NB4 (cell line): ENCODE measurements at regions not wholly inside any gene's neighbourhood (a gene's known extent, or its start where the extent isn't known, plus 50 kb on each side); places are given as distances from the start of the nearest gene placed in this dataset.

Experiments
- CTCF ChIP-seq: IDR thresholded peaks from one replicate; pipeline ENCODE4 v1.5.1; 2012; ENCODE audit warnings: low read depth, low read length
- MAX ChIP-seq: IDR thresholded peaks from 2 replicates; pipeline ENCODE4 v1.6.1; 2011; ENCODE audit warnings: low read depth, low read length
- MYC ChIP-seq: IDR thresholded peaks from 2 replicates; pipeline ENCODE4 v1.6.1; 2011; ENCODE audit warnings: low read depth, low read length
- POLR2A ChIP-seq: IDR thresholded peaks from 2 replicates; pipeline ENCODE4 v1.6.1; 2011; ENCODE audit warnings: mild to moderate bottlenecking; ENCODE audit not compliant: insufficient read length; ENCODE audit errors: extremely low read depth

GRCh38 chr5:107100121-107100520, 570.6 kb downstream of the EFNA5 start:
- TF ChIP-seq CTCF, result no peak
- no peak for TF ChIP-seq POLR2A
- no peak for TF ChIP-seq MAX
- TF ChIP-seq MYC, result no peak
